ENCODE measurements at regions not wholly inside any gene's neighbourhood (a gene's known extent, or its start where the extent isn't known, plus 50 kb on each side); places are given as distances from the start of the nearest gene placed in this dataset.

DNA sequence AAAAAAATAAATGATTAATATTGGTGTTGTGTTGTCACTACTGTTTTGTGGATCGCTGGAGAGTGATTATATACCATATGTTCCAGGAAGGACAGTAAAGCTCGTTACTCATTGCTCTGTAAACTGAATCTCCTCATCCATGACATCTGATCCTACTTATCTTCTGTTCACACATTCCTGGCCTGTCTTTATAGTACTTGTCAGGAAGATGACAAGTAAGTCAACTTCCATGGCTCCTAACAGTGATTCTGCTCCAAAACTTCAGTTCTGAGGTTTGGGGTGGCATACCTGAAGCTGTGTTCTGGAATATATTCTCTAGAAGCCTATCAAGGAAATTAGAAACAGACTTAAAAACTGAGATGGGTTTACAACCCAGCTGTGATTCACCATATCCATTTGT, 288.9 kb downstream of the ZBBX start:
- intact Hi-C loops (cut with micrococcal nuclease; ENCODE audit: unreplicated experiment), result no loop called here

GRCh38 chr3:167084545-167084944, 295.6 kb downstream of the ZBBX start:
- DNase-seq (ENCODE audit: low read depth, low spot score) (no peak), ATAC-seq (no peak)
- H3K27ac ChIP-seq (ENCODE audit: low read length), result no peak overlapping the region
- in situ Hi-C loops (cut with HindIII; ENCODE audit: low pct_unique_long_range_greater_than_20kb, low sequenced_read_pairs), result no loop called here
- H3K4me3 ChIP-seq (ENCODE audit: low read depth in 2 of 2, low read length in 2 of 2), result no peak overlapping the region
- H3K27me3 ChIP-seq (ENCODE audit: control insufficient read depth, insufficient read depth, low read length), result no peaks in the 10 kb centered on the region
- no peaks in the 10 kb centered on the region for H3K4me1 ChIP-seq (ENCODE audit: control insufficient read depth, insufficient read depth, low read length)
- POLR2A ChIA-PET, result no interaction called here
- TF ChIP-seq SIN3A (IDR thresholded peaks at IDR 0.05; ENCODE audit: borderline replicate concordance, insufficient read depth, low read depth, low read length) (no peak), CTCF (IDR thresholded peaks at IDR 0.05) (no peak)
- intact Hi-C loops (cut with micrococcal nuclease; ENCODE audit: unreplicated experiment), result no loop called here
- no TSS peak for BruUV-seq (replicated peaks)
- no peaks in the 10 kb centered on the region for H3K36me3 ChIP-seq (ENCODE audit: control insufficient read depth, insufficient read depth, low read length)
- CTCF ChIA-PET, result no interaction called here
- peaks cover 3% of the 10 kb centered on the region; the same call in 1 of the 2 replicates for H3K9me3 ChIP-seq (ENCODE audit: control insufficient read depth, insufficient read depth, low read depth, low read length)

More for the DNA sequence above, 288.9 kb downstream of the ZBBX start:
- H3K4me1 ChIP-seq (ENCODE audit: control insufficient read depth, insufficient read depth, low read length), result no peaks in the 10 kb centered on the region
- BruUV-seq (replicated peaks), result no TSS peak
- H3K27ac ChIP-seq (ENCODE audit: low read length), result no peak overlapping the region
- TF ChIP-seq SIN3A (IDR thresholded peaks at IDR 0.05; ENCODE audit: borderline replicate concordance, insufficient read depth, low read depth, low read length) (no peak), CTCF (IDR thresholded peaks at IDR 0.05) (no peak), POLR2AphosphoS5 (IDR thresholded peaks at IDR 0.05; ENCODE audit: low read depth, low read length) (no peak), TCF7L2 (IDR thresholded peaks at IDR 0.05; ENCODE audit: low read depth, low read length) (no peak)
- TF ChIP-seq, protein P1, sequence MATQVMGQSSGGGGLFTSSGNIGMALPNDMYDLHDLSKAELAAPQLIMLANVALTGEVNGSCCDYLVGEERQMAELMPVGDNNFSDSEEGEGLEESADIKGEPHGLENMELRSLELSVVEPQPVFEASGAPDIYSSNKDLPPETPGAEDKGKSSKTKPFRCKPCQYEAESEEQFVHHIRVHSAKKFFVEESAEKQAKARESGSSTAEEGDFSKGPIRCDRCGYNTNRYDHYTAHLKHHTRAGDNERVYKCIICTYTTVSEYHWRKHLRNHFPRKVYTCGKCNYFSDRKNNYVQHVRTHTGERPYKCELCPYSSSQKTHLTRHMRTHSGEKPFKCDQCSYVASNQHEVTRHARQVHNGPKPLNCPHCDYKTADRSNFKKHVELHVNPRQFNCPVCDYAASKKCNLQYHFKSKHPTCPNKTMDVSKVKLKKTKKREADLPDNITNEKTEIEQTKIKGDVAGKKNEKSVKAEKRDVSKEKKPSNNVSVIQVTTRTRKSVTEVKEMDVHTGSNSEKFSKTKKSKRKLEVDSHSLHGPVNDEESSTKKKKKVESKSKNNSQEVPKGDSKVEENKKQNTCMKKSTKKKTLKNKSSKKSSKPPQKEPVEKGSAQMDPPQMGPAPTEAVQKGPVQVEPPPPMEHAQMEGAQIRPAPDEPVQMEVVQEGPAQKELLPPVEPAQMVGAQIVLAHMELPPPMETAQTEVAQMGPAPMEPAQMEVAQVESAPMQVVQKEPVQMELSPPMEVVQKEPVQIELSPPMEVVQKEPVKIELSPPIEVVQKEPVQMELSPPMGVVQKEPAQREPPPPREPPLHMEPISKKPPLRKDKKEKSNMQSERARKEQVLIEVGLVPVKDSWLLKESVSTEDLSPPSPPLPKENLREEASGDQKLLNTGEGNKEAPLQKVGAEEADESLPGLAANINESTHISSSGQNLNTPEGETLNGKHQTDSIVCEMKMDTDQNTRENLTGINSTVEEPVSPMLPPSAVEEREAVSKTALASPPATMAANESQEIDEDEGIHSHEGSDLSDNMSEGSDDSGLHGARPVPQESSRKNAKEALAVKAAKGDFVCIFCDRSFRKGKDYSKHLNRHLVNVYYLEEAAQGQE (IDR thresholded peaks at IDR 0.05; ENCODE audit: insufficient read depth in 1 of 2, low read depth in 2 of 2, low read length in 1 of 2), result no peak
- no peaks in the 10 kb centered on the region for H3K27me3 ChIP-seq (ENCODE audit: control insufficient read depth, insufficient read depth, low read length)
- ChIA-PET CTCF (no interaction called here), POLR2A (no interaction called here)
- H3K9me3 ChIP-seq (ENCODE audit: control insufficient read depth, insufficient read depth, low read depth, low read length), result 0 out of 2 replicates have a peak, but pooled peaks cover 3% of the 10 kb centered on the region
- no peak for DNase-seq (ENCODE audit: low read depth, low spot score)
- H3K36me3 ChIP-seq (ENCODE audit: control insufficient read depth, insufficient read depth, low read length), result no peaks in the 10 kb centered on the region
- in situ Hi-C loops (cut with HindIII; ENCODE audit: low pct_unique_long_range_greater_than_20kb, low sequenced_read_pairs), result no loop called here
- ATAC-seq, result no peak
- no peak overlapping the region for H3K4me3 ChIP-seq (ENCODE audit: low read depth in 2 of 2, low read length in 2 of 2)
